H1 (cell line): ENCODE measurements at regions not wholly inside any gene's neighbourhood (a gene's known extent, or its start where the extent isn't known, plus 50 kb on each side); places are given as distances from the start of the nearest gene placed in this dataset.

Experiments used
- CTCF ChIA-PET: fragments of 300-600 bp; sonication (Branson Sonifier 250); formaldehyde crosslinking; loops from one replicate; lab custom pipeline; 2021; ENCODE audit not compliant: partially characterized antibody; lab: Charles Lee
- POLR2A ChIA-PET: fragments of 300-600 bp; sonication (Branson Sonifier 250); formaldehyde crosslinking; loops from one replicate; lab custom pipeline; 2021; ENCODE audit warnings: inconsistent platforms; ENCODE audit not compliant: partially characterized antibody; lab: Charles Lee
- DNase-seq, 2 experiments: peaks; one replicate each; pipeline versions ENCODE4 v3.0.0 to v3.0.0-alpha.2; 2010 to 2022; ENCODE audit warnings: low spot score in 2 of 2, low read depth in 1 of 2, mixed read lengths in 1 of 2
- FAIRE-seq: peaks from 2 replicates; lab custom pipeline; 2011; peaks lifted over from hg19 to GRCh38; lab: Jason Lieb, UNC
- H2AFZ ChIP-seq: 2 replicates; pipeline ENCODE4 v1.8.1; 2012; ENCODE audit warnings: low read length, inconsistent platforms
- H2AK5ac ChIP-seq: 2 replicates; pipeline ENCODE4 v1.6.1; 2013; ENCODE audit warnings: low read depth, low read length
- H2BK120ac ChIP-seq: replicated peaks from 2 replicates; pipeline ENCODE3; 2013; ENCODE audit warnings: low read depth, low read length, inconsistent platforms
- H2BK12ac ChIP-seq: 2 replicates; pipeline ENCODE4 v1.6.1; 2013; ENCODE audit warnings: low read depth, low read length
- H2BK15ac ChIP-seq: 2 replicates; pipeline ENCODE4 v1.6.1; 2013; ENCODE audit warnings: low read length
- H2BK20ac ChIP-seq: 2 replicates; pipeline ENCODE4 v1.6.1; 2013; ENCODE audit warnings: low read length
- H2BK5ac ChIP-seq: 2 replicates; pipeline ENCODE4 v1.6.1; 2013; ENCODE audit warnings: low read depth, low read length
- H3K14ac ChIP-seq: 2 replicates; pipeline ENCODE4 v1.6.1; 2013; ENCODE audit warnings: inconsistent platforms; ENCODE audit not compliant: insufficient read length
- H3K18ac ChIP-seq: 2 replicates; pipeline ENCODE4 v1.6.1; 2013; ENCODE audit warnings: low read length; ENCODE audit errors: extremely low read depth
- H3K23ac ChIP-seq: 2 replicates; pipeline ENCODE4 v1.6.1; 2013; ENCODE audit warnings: inconsistent platforms; ENCODE audit not compliant: insufficient read length
- H3K23me2 ChIP-seq: 2 replicates; pipeline ENCODE4 v1.6.1; 2013; ENCODE audit warnings: low read depth, low read length
- H3K27ac ChIP-seq: 2 replicates; pipeline ENCODE4 v1.6.1; 2011; ENCODE audit warnings: low read depth, low read length, inconsistent platforms
- H3K27me3 ChIP-seq, 4 experiments: replicated peaks in 1 of 4; 1 replicate in 1 of 4; 2 replicates in 3 of 4; pipeline versions ENCODE4 v1.6.1 to v1.8.1; 2011 to 2013; ENCODE audit warnings: low read length in 3 of 4, mild to moderate bottlenecking in 3 of 4, inconsistent platforms in 2 of 4, mixed read lengths in 2 of 4, moderate library complexity in 1 of 4; ENCODE audit not compliant: control insufficient read depth in 3 of 4, insufficient read depth in 3 of 4; ENCODE audit errors: extremely low read depth in 1 of 4
- H3K36me3 ChIP-seq, 4 experiments: 2 replicates each; pipeline versions ENCODE4 v1.6.1 to v1.8.1; 2011 to 2013; ENCODE audit warnings: mild to moderate bottlenecking in 4 of 4, low read length in 3 of 4, moderate library complexity in 2 of 4, control low read depth in 1 of 4, inconsistent platforms in 1 of 4; ENCODE audit not compliant: insufficient read depth in 4 of 4, control insufficient read depth in 2 of 4
- H3K4ac ChIP-seq: replicated peaks from 2 replicates; pipeline ENCODE3; 2013; ENCODE audit warnings: low read length, low read depth, mixed read lengths, inconsistent platforms; ENCODE audit not compliant: insufficient read length
- H3K4me1 ChIP-seq, 4 experiments: replicated peaks in 1 of 4; 1 replicate in 1 of 4; 2 replicates in 3 of 4; pipeline versions ENCODE4 v1.6.1 to v1.8.1; 2011 to 2013; ENCODE audit warnings: low read length in 3 of 4, inconsistent platforms in 2 of 4, mixed read lengths in 1 of 4; ENCODE audit not compliant: insufficient read depth in 4 of 4, control insufficient read depth in 3 of 4
- H3K4me2 ChIP-seq, 2 experiments: 2 replicates each; pipeline versions ENCODE4 v1.6.1 to v1.8.1; 2011 to 2013; ENCODE audit warnings: low read depth in 2 of 2, low read length in 2 of 2, control low read depth in 1 of 2, inconsistent platforms in 1 of 2, mild to moderate bottlenecking in 1 of 2; ENCODE audit not compliant: insufficient read depth in 1 of 2
- H3K4me3 ChIP-seq, 4 experiments: fragments of 200-600, 300-600 bp in 1 of 4; sonication (generic), shearing (Covaris generic), sonication (Bioruptor Twin) in 1 of 4; 2 replicates each; pipeline versions ENCODE4 v1.5.1 to v1.8.1; 2011 to 2016; ENCODE audit warnings: low read length in 4 of 4, low read depth in 3 of 4, control low read depth in 2 of 4, inconsistent platforms in 2 of 4, mild to moderate bottlenecking in 2 of 4, mixed read lengths in 1 of 4, moderate library complexity in 1 of 4; ENCODE audit not compliant: insufficient read depth in 2 of 4; ENCODE audit errors: extremely low read depth in 1 of 4
- H3K56ac ChIP-seq: replicated peaks from 2 replicates; pipeline ENCODE3; 2013; ENCODE audit warnings: low read depth, mild to moderate bottlenecking, mixed read lengths, low read length, inconsistent platforms; ENCODE audit not compliant: insufficient read length
- H3K79me1 ChIP-seq: 2 replicates; pipeline ENCODE4 v1.6.1; 2013; ENCODE audit warnings: low read depth, low read length, control low read depth
- H3K79me2 ChIP-seq, 2 experiments: 2 replicates each; pipeline versions ENCODE4 v1.6.1 to v1.8.1; 2012 to 2013; ENCODE audit warnings: low read length in 2 of 2, mild to moderate bottlenecking in 2 of 2, inconsistent platforms in 1 of 2; ENCODE audit not compliant: insufficient read depth in 2 of 2, control insufficient read depth in 1 of 2
- H3K9ac ChIP-seq, 4 experiments: replicated peaks in 1 of 4; 1 replicate in 1 of 4; 2 replicates in 3 of 4; pipeline versions ENCODE4 v1.6.1 to v1.8.1; 2011 to 2013; ENCODE audit warnings: low read depth in 3 of 4, low read length in 3 of 4, control low read depth in 2 of 4, mild to moderate bottlenecking in 2 of 4, moderate library complexity in 2 of 4, inconsistent platforms in 1 of 4; ENCODE audit errors: extremely low read depth in 1 of 4
- H3K9me3 ChIP-seq, 2 experiments: 2 replicates each; pipeline versions ENCODE4 v1.6.1 to v1.8.1; 2012 to 2013; ENCODE audit warnings: mild to moderate bottlenecking in 2 of 2, moderate library complexity in 2 of 2, control low read depth in 1 of 2, inconsistent platforms in 1 of 2, low read depth in 1 of 2, low read length in 1 of 2, mixed read lengths in 1 of 2; ENCODE audit not compliant: insufficient read depth in 2 of 2
- H4K20me1 ChIP-seq, 2 experiments: replicated peaks in 1 of 2; 2 replicates each; pipeline versions ENCODE3 to v1.8.1; 2011 to 2013; ENCODE audit warnings: inconsistent platforms in 2 of 2, low read length in 2 of 2, mild to moderate bottlenecking in 1 of 2; ENCODE audit not compliant: insufficient read depth in 2 of 2, control insufficient read depth in 1 of 2
- H4K5ac ChIP-seq: 2 replicates; pipeline ENCODE4 v1.6.1; 2013; ENCODE audit warnings: low read length, low read depth, mixed read lengths, inconsistent platforms; ENCODE audit not compliant: insufficient read length
- H4K8ac ChIP-seq: 2 replicates; pipeline ENCODE4 v1.8.0; 2013; ENCODE audit warnings: mild to moderate bottlenecking, moderate library complexity, low read length, inconsistent platforms; ENCODE audit not compliant: insufficient read depth; ENCODE audit errors: extremely low read depth
- H4K91ac ChIP-seq: replicated peaks from 2 replicates; pipeline ENCODE3; 2013; ENCODE audit warnings: low read length, mixed read lengths, inconsistent platforms; ENCODE audit not compliant: insufficient read length
- NANOG ChIP-seq: IDR thresholded peaks from 2 replicates; pipeline ENCODE4 v1.6.1; 2011; ENCODE audit warnings: low read length, low read depth, mild to moderate bottlenecking, inconsistent platforms; ENCODE audit not compliant: insufficient read depth, poor library complexity, severe bottlenecking
- WGBS, 2 experiments: shearing (Covaris generic) in 1 of 2; methylation state at CpG; one replicate each; pipeline versions ENCODE4 v1.1.6 to v1.1.7; 2013 to 2015; ENCODE audit warnings: low lambda C conversion rate in 2 of 2, mixed read lengths in 2 of 2, inconsistent platforms in 1 of 2, low coverage in 1 of 2, missing lambda C conversion rate in 1 of 2; ENCODE audit not compliant: insufficient replicate concordance in 2 of 2, insufficient coverage in 1 of 2, insufficient read length in 1 of 2; ENCODE audit errors: extremely low coverage in 1 of 2, missing lambda C conversion rate in 1 of 2; 5-methylcytosine and 5-hydroxymethylcytosine counted together

DNA sequence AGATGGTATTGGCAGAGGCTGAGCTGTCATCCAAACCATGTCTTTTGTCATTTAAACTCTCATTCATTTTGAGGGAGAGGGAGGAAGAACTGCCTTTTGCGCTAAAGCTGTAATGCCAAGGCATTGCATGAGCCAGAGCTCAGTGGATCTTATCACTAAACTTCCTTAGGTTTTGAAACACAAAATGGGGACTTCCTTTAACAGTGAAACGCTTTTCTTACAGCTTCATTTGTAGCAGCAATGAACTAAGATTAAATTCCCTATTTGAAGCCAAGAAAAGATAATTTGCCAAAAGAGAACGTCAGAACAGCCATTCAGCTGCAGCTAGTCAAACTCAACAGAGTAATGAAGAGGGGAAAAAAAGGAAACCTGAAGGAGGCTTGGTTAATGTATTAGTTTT lies 143.5 kb upstream of the MMADHC start:
- ChIA-PET POLR2A (no interaction called here), CTCF (interaction anchor here (1.0 to 2.5 kb wide), 2 partner anchors 15 to 47 kb away, joined by 3 to 9 read pairs; no protein-coding TSS in a partner anchor)
- WGBS, 2 experiments, result 71% methylated on average over 3 of the region's 3 CpGs; no CpG with 5 or more reads in 1 of the 2 experiments
- Histone ChIP-seq H3K56ac (no peak overlapping the region), H3K23me2 (no peaks in the 10 kb centered on the region), H2BK20ac (no peak overlapping the region), H4K91ac (no peak overlapping the region), H3K27ac (no peak overlapping the region), H3K4ac (no peak overlapping the region), H2BK15ac (no peak overlapping the region), H2AK5ac (no peak overlapping the region), H2AFZ (0 out of 2 replicates have a peak overlapping the region, but pooled peaks have one; percentile 41), H3K23ac (no peak overlapping the region), H2BK12ac (no peak overlapping the region), H3K4me2 (no peak overlapping the region), H3K14ac (no peak overlapping the region), H3K79me1 (no peaks in the 10 kb centered on the region), H3K9me3 (peaks cover 3 to 6% of the 10 kb centered on the region in 2 experiments; a peak in 1 of 4 replicates), H4K8ac (no peak overlapping the region), H3K4me1 (peaks cover 0 to 8% (median 0%) of the 10 kb centered on the region in 4 experiments; a peak in 1 of 7 replicates), H3K9ac (no peak overlapping the region), H3K18ac (no peak overlapping the region), H2BK120ac (no peak overlapping the region), H3K79me2 (no peaks in the 10 kb centered on the region), H4K5ac (no peak overlapping the region), H3K4me3 (no peak overlapping the region), H3K27me3 (no peaks in the 10 kb centered on the region), H2BK5ac (no peak overlapping the region), H3K36me3 (no peaks in the 10 kb centered on the region), H4K20me1 (no peaks in the 10 kb centered on the region)
- DNase-seq (no peak), FAIRE-seq (peak; percentile 57)
- TF ChIP-seq NANOG, result no peak
